CD4-positive, alpha-beta T cell treated with Interleukin-15 for 1 hour (primary cell): ENCODE measurements at regions not wholly inside any gene's neighbourhood (a gene's known extent, or its start where the extent isn't known, plus 50 kb on each side); places are given as distances from the start of the nearest gene placed in this dataset.
"Not testable (repeated sequence)": the region's sequence is repeated elsewhere in the genome, so short reads cannot be mapped to it uniquely, and the experiment has no call there.

Experiments used
- DNase-seq: peaks from one replicate; pipeline ENCODE4 v3.0.0-alpha.2; 2020

- DNase-seq = no peak
These were observed 100.0 kb upstream of the TCF4 start for GRCh38 chr18:55688030-55688429.

DNA sequence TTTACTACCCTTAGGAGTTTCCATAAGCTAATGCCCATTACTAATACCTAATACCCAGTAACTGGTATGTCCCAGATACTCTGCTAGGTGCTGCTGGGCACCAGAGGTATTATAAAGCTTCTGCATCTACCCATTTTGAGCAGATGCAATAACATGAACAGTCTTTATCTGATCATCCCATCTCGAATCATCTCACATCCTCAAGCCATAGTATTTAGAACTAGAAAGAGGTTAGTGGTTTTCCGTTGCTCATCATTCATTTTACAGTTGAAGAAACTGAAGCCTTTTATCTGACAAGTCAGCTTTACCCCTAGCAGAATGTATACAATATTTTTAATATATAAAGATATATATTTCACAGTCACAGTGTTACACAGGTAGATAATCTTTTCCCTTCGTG is 99.1 kb upstream of the TCF4 start:
- no peak for DNase-seq

- DNase-seq = no peak
These were observed 97.6 kb upstream of the TCF4 start for GRCh38 chr18:55685638-55686037.

DNA sequence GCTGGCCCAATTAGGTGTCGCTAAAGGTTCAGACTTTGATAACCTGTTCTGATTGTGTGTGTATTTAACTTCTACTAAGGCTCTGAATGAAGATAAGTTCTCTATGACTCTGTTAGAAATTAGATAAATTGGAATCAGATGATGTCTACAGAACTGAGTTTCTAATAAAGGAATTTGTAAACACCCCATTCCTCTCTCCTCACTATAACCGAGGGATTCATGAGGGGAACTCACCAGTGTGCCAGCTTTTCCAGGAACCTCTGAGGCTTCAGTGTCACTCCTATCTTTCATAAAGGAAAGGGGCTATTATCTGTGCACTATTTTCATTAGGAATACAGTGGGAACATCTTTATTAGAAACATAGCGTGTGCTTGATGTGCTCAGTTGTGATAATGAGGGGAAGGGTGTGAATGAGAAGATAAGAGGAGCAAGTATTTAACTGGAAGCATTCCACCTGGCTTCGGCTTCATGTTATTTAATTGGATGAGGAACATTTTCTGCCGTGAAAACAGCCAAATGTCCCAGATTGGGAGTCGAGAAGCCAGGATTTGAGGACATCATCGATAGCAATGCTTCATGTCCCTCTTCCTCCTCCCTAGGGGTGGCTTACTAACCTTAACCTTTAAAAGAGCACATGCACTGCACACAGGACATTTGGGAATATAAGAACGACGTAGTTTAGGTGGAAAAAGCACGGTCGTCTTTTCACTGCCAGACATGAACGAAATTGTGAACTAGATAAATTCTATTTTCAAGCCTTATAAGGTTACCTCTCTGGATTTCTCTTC is 84.8 kb upstream of the TCF4 start:
- DNase-seq = no peak

GRCh38 chr18:55665506-55665905 is 77.5 kb upstream of the TCF4 start:
- DNase-seq = no peak

- not testable (repeated sequence) for DNase-seq
These were observed 76.9 kb upstream of the TCF4 start for GRCh38 chr18:55664758-55665400.

DNA sequence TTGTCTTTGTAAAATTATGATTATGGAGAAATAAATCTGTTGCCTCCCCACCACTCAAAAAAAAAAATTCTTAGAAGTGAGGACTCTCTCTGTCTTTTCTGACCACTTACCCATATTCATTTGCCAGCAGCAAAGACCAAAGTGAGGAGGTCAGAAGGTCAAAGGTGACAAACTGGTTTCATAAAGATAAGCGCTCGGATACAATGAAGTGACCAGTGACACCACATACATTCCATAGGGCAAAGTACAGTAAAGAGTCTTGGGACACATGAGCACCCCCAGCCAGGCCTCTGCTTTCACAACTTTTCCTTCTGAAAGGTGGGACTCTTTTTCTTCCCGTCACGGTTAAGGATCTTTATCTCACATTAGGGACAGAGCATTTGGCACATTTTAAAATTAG is 75.9 kb upstream of the TCF4 start:
- DNase-seq = no peak

- no peak for DNase-seq
These were observed 70.6 kb upstream of the TCF4 start for GRCh38 chr18:55658598-55658997.

- DNase-seq = no peak
These were observed 69.8 kb upstream of the TCF4 start for GRCh38 chr18:55657572-55658331.

DNA sequence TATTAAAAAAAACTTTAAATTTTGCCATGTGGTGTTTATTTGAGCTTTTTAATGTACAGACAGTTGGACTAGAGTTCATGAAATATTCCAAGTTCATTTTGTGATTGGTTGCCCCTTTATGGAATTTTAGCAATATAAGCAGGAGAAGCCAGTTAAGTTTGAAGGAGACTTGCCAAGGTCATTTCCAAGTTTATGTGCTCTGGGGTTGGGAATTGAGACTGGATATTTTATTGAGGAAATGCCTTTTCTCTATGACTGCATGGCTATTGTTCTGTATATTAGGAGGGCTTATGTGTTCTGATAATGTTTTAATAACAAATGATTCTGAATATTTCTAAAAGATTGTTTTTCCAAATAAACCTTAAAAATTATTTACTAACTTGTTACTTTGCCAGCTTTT is 67.0 kb upstream of the TCF4 start:
- DNase-seq = no peak

GRCh38 chr18:55651236-55651635 is 63.2 kb upstream of the TCF4 start:
- DNase-seq = no peak

DNA sequence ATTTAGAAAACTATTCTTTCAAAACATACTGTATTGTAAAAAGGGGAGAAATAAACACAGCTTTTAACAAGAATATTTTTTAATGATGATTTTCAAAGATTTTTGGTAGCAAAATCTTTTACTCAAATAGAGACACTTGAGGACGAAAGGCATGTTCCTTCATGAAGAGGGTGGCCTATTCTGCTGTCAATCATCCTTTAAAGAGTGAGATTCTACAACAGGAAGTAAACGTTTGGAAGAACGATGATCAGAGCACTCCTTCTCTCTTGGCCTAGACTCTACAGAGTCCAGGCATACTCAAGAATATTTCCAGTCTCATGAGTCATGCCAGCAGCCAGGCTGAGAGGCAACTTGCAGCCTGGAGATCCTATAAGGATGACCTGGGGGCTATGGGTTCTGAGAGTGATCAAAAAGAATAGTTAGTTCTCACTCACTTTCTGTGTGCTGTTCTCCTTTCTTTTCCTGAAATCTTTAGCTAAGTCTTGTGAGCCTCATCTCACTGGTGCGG is 62.4 kb upstream of the TCF4 start:
- DNase-seq = no peak

GRCh38 chr18:55647331-55647730 is 59.3 kb upstream of the TCF4 start:
- DNase-seq = no peak

- DNase-seq = no peak
These were observed 54.2 kb upstream of the TCF4 start for GRCh38 chr18:55642191-55642590.

GRCh38 chr18:55641486-55641885 is 53.5 kb upstream of the TCF4 start:
- DNase-seq = no peak
